ENCODE measurements at regions not wholly inside any gene's neighbourhood (a gene's known extent, or its start where the extent isn't known, plus 50 kb on each side); places are given as distances from the start of the nearest gene placed in this dataset.

DNA sequence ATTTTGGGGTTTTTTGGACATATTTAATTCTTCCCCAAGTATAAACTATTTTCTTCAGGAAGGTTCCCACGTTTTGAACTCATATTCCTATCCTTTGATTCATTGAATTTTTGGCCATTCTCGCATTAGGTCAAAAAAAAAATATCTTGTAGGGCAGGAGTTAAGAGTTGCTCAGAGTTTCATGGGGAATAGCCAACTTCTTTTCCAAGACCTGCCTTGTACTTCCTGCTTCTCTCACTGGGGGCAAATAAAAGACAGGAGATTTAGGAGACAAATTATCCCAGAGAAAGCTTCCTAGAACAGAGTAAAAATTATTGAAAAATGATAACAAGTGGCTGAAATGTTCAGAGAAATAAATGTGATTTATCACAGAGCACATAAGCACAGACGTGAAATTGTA is 55.2 kb upstream of the BCL11A start:
- no peak for DNase-seq (ENCODE audit: low spot score)
- Histone ChIP-seq H3K9me2 (ENCODE audit: insufficient read depth, low read length) (no peaks in the 10 kb centered on the region), H3K4me3 (ENCODE audit: low read depth, low read length, poor library complexity, severe bottlenecking) (no peak overlapping the region), H4K20me1 (ENCODE audit: insufficient read depth, low read length) (no peaks in the 10 kb centered on the region), H2AFZ (ENCODE audit: low read length) (no peak overlapping the region), H3K4me1 (ENCODE audit: insufficient read depth, low read length, poor library complexity, severe bottlenecking) (no peaks in the 10 kb centered on the region), H3K79me2 (ENCODE audit: insufficient read depth, low read depth, low read length) (no peaks in the 10 kb centered on the region), H3K27ac (ENCODE audit: low read depth, low read length, poor library complexity, severe bottlenecking) (no peak overlapping the region), H3K36me3 (ENCODE audit: insufficient read depth, low read length) (no peaks in the 10 kb centered on the region), H3K9me3 (ENCODE audit: low read length) (no peaks in the 10 kb centered on the region), H3K4me2 (ENCODE audit: low read length) (no peak overlapping the region)
- BruUV-seq (replicated peaks): no TSS peak
- intact Hi-C loops (cut with micrococcal nuclease; ENCODE audit: unreplicated experiment): no loop called here
- no peak for TF ChIP-seq EZH2phosphoT487 (IDR thresholded peaks at IDR 0.05; ENCODE audit: borderline replicate concordance, low read depth, low read length)
- TF ChIP-seq, protein P1, sequence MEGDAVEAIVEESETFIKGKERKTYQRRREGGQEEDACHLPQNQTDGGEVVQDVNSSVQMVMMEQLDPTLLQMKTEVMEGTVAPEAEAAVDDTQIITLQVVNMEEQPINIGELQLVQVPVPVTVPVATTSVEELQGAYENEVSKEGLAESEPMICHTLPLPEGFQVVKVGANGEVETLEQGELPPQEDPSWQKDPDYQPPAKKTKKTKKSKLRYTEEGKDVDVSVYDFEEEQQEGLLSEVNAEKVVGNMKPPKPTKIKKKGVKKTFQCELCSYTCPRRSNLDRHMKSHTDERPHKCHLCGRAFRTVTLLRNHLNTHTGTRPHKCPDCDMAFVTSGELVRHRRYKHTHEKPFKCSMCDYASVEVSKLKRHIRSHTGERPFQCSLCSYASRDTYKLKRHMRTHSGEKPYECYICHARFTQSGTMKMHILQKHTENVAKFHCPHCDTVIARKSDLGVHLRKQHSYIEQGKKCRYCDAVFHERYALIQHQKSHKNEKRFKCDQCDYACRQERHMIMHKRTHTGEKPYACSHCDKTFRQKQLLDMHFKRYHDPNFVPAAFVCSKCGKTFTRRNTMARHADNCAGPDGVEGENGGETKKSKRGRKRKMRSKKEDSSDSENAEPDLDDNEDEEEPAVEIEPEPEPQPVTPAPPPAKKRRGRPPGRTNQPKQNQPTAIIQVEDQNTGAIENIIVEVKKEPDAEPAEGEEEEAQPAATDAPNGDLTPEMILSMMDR (conservative IDR thresholded peaks at IDR 0.05; ENCODE audit: low read length): no peak
- ChIA-PET CTCF (ENCODE audit: unreplicated experiment) (no interaction called here), POLR2A (interaction anchor here (1.0 kb wide), 1 partner anchor 102 kb away, joined by 4 read pairs; no protein-coding TSS in a partner anchor)

DNA sequence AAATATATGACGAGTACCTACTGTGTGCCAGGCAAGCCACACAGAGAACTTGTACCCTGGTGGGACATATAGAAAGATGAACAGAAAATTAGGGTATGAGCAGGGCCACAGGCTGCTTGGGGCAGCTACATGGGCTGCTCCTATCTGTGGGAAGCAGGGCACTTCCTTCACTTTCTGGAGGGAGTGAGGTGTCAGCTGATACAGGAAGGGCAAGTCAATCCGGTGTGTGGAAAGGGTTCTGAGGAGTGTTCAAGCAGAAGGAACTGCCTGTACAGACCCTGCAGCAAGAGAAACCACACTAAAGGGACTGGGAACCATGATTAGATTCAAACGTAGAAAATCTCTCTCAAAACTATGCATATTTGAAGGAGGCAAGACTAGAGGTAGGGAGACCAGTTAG is 58.6 kb upstream of the BCL11A start:
- H3K4me3 ChIP-seq (ENCODE audit: low read depth, low read length, poor library complexity, severe bottlenecking): no peak overlapping the region
- intact Hi-C loops (cut with micrococcal nuclease; ENCODE audit: unreplicated experiment): no loop called here
- H3K9me2 ChIP-seq (ENCODE audit: insufficient read depth, low read length): no peaks in the 10 kb centered on the region
- H3K36me3 ChIP-seq (ENCODE audit: insufficient read depth, low read length): no peaks in the 10 kb centered on the region
- H3K9me3 ChIP-seq (ENCODE audit: low read length): no peaks in the 10 kb centered on the region
- H3K4me2 ChIP-seq (ENCODE audit: low read length): no peak overlapping the region
- no peak overlapping the region for H2AFZ ChIP-seq (ENCODE audit: low read length)
- DNase-seq (ENCODE audit: low spot score): no peak
- ChIA-PET CTCF (ENCODE audit: unreplicated experiment) (no interaction called here), POLR2A (no interaction called here)
- H4K20me1 ChIP-seq (ENCODE audit: insufficient read depth, low read length): no peaks in the 10 kb centered on the region
- no peaks in the 10 kb centered on the region for H3K79me2 ChIP-seq (ENCODE audit: insufficient read depth, low read depth, low read length)
- no peak overlapping the region for H3K27ac ChIP-seq (ENCODE audit: low read depth, low read length, poor library complexity, severe bottlenecking)
- no peak for TF ChIP-seq EZH2phosphoT487 (IDR thresholded peaks at IDR 0.05; ENCODE audit: borderline replicate concordance, low read depth, low read length)
- TF ChIP-seq, protein P1 (conservative IDR thresholded peaks at IDR 0.05; ENCODE audit: low read length): no peak
- no peaks in the 10 kb centered on the region for H3K4me1 ChIP-seq (ENCODE audit: insufficient read depth, low read length, poor library complexity, severe bottlenecking)
- BruUV-seq (replicated peaks): no TSS peak

DNA sequence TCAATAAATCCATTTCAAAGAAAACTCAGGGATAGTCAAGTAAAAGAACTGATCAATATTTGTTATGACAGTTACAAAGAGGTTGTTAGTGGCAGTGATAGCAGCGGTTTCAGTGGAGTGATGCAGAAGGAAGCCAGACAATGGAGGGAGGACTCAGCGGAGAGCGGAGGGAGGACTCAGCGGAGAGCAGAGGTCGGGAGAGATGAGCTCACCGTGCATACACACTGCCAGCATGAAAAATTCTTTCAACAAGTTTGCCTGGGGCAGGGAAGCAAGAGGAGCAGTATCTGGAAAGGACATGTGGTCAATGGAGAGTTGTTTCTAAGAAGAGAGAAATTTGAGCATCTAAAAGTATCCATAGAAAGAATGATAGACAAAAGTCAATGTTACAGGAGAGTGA is 60.9 kb upstream of the BCL11A start:
- no peaks in the 10 kb centered on the region for H3K9me3 ChIP-seq (ENCODE audit: low read length)
- no peak overlapping the region for H2AFZ ChIP-seq (ENCODE audit: low read length)
- no peaks in the 10 kb centered on the region for H3K36me3 ChIP-seq (ENCODE audit: insufficient read depth, low read length)
- no peak overlapping the region for H3K27ac ChIP-seq (ENCODE audit: low read depth, low read length, poor library complexity, severe bottlenecking)
- H3K4me1 ChIP-seq (ENCODE audit: insufficient read depth, low read length, poor library complexity, severe bottlenecking): no peaks in the 10 kb centered on the region
- ChIA-PET CTCF (ENCODE audit: unreplicated experiment) (no interaction called here), POLR2A (no interaction called here)
- no peaks in the 10 kb centered on the region for H4K20me1 ChIP-seq (ENCODE audit: insufficient read depth, low read length)
- intact Hi-C loops (cut with micrococcal nuclease; ENCODE audit: unreplicated experiment): no loop called here
- DNase-seq (ENCODE audit: low spot score): no peak
- no peak overlapping the region for H3K4me2 ChIP-seq (ENCODE audit: low read length)
- BruUV-seq (replicated peaks): no TSS peak
- H3K9me2 ChIP-seq (ENCODE audit: insufficient read depth, low read length): no peaks in the 10 kb centered on the region
- no peak overlapping the region for H3K4me3 ChIP-seq (ENCODE audit: low read depth, low read length, poor library complexity, severe bottlenecking)
- H3K79me2 ChIP-seq (ENCODE audit: insufficient read depth, low read depth, low read length): no peaks in the 10 kb centered on the region
- no peak for TF ChIP-seq EZH2phosphoT487 (IDR thresholded peaks at IDR 0.05; ENCODE audit: borderline replicate concordance, low read depth, low read length)
- TF ChIP-seq, protein P1 (conservative IDR thresholded peaks at IDR 0.05; ENCODE audit: low read length): no peak
